Kidney (tissue), 13 donors: ENCODE measurements at regions not wholly inside any gene's neighbourhood (a gene's known extent, or its start where the extent isn't known, plus 50 kb on each side); places are given as distances from the start of the nearest gene placed in this dataset.

ENCODE experiments used
- DNase-seq, 5 donors: peaks; one replicate each; pipeline ENCODE4 v3.0.0-alpha.2; 2013 to 2020
- FAIRE-seq: peaks from 2 replicates; lab custom pipeline; 2012; peaks lifted over from hg19 to GRCh38; lab: Jason Lieb, UNC
- H3K27ac ChIP-seq, 2 donors: one replicate each; pipeline ENCODE4 v1.7.0; 2013; ENCODE audit warnings: low read depth in 2 of 2, low read length in 2 of 2, inconsistent platforms in 1 of 2
- H3K27me3 ChIP-seq: one replicate; pipeline ENCODE4 v1.7.1; 2013; ENCODE audit warnings: low read length, inconsistent platforms; ENCODE audit not compliant: control insufficient read depth, insufficient read depth
- H3K36me3 ChIP-seq, 3 donors: one replicate each; pipeline versions ENCODE4 v1.7.0 to v1.7.1; 2013; ENCODE audit warnings: low read length in 3 of 3, control low read depth in 1 of 3, inconsistent platforms in 1 of 3; ENCODE audit not compliant: insufficient read depth in 3 of 3, control insufficient read depth in 2 of 3
- H3K4me1 ChIP-seq, 3 donors: one replicate each; pipeline versions ENCODE4 v1.7.0 to v1.7.1; 2013; ENCODE audit warnings: low read length in 3 of 3, inconsistent platforms in 1 of 3, low read depth in 1 of 3; ENCODE audit not compliant: control insufficient read depth in 2 of 3, insufficient read depth in 2 of 3
- H3K4me3 ChIP-seq, 3 donors: one replicate each; pipeline versions ENCODE4 v1.7.0 to v1.8.1; 2013; ENCODE audit warnings: low read length in 3 of 3, control low read depth in 1 of 3, inconsistent platforms in 1 of 3
- H3K9ac ChIP-seq, 3 donors: one replicate each; pipeline versions ENCODE4 v1.7.0 to v1.7.1; 2013; ENCODE audit warnings: low read length in 3 of 3, control low read depth in 1 of 3, inconsistent platforms in 1 of 3
- H3K9me3 ChIP-seq, 3 donors: one replicate each; pipeline versions ENCODE4 v1.7.0 to v1.7.1; 2013; ENCODE audit warnings: low read length in 3 of 3, control low read depth in 1 of 3, inconsistent platforms in 1 of 3; ENCODE audit not compliant: control insufficient read depth in 2 of 3, insufficient read depth in 1 of 3
- CTCF ChIP-seq: IDR thresholded peaks from 3 replicates; pipeline ENCODE4 v1.5.1; 2012; ENCODE audit warnings: mild to moderate bottlenecking, moderate library complexity, borderline replicate concordance; ENCODE audit not compliant: insufficient read depth; ENCODE audit errors: extremely low read depth
- intact Hi-C: fragments of 100-400 bp; cut with DNase I; formaldehyde crosslinking; loops from one replicate; pipeline ENCODE4 v1.11.1; 2022
- donor health status: control.
- donor health status: control.
- donor health status: control.
- donor health status: control.
- donor health status: control.
- donor health status: DM: yes; HTN: yes; CAD: no.
- donor health status: Normal renal cell carcinoma (clear cell type).

GRCh38 chr14:87879389-87879788 is 113.6 kb downstream of the GALC start:
- Histone ChIP-seq H3K9ac (no peak overlapping the region), H3K4me3 (no peak overlapping the region), H3K27ac (no peak overlapping the region), H3K4me1 (no peaks in the 10 kb centered on the region), H3K27me3 (no peaks in the 10 kb centered on the region), H3K9me3 (no peaks in the 10 kb centered on the region), H3K36me3 (no peaks in the 10 kb centered on the region)
- TF ChIP-seq CTCF: no peak
- DNase-seq: no peak
- intact Hi-C loops: no loop called here
- no peak for FAIRE-seq

GRCh38 chr14:87878959-87879358 is 114.0 kb downstream of the GALC start:
- Histone ChIP-seq H3K9me3 (no peaks in the 10 kb centered on the region), H3K27ac (no peak overlapping the region), H3K27me3 (no peaks in the 10 kb centered on the region), H3K36me3 (no peaks in the 10 kb centered on the region), H3K4me1 (no peaks in the 10 kb centered on the region), H3K4me3 (no peak overlapping the region), H3K9ac (no peak overlapping the region)
- FAIRE-seq: no peak
- intact Hi-C loops: no loop called here
- no peak for TF ChIP-seq CTCF
- no peak for DNase-seq

GRCh38 chr14:87877877-87878276 is 115.1 kb downstream of the GALC start:
- FAIRE-seq (no peak), DNase-seq (no peak)
- Histone ChIP-seq H3K27ac (no peak overlapping the region), H3K9ac (no peak overlapping the region), H3K27me3 (no peaks in the 10 kb centered on the region), H3K36me3 (no peaks in the 10 kb centered on the region), H3K4me3 (no peak overlapping the region), H3K4me1 (no peaks in the 10 kb centered on the region), H3K9me3 (no peaks in the 10 kb centered on the region)
- intact Hi-C loops: no loop called here
- no peak for TF ChIP-seq CTCF

- FAIRE-seq: no peak
- intact Hi-C loops: no loop called here
Measured at GRCh38 chr14:87874676-87875075, 118.3 kb downstream of the GALC start.

More at GRCh38 chr14:87874676-87875075, 118.3 kb downstream of the GALC start:
- Histone ChIP-seq H3K27me3 (no peaks in the 10 kb centered on the region), H3K4me3 (no peak overlapping the region), H3K4me1 (no peaks in the 10 kb centered on the region), H3K9me3 (no peaks in the 10 kb centered on the region), H3K9ac (no peak overlapping the region), H3K27ac (no peak overlapping the region), H3K36me3 (no peaks in the 10 kb centered on the region)
- no peak for DNase-seq
- TF ChIP-seq CTCF: no peak
